SKM-1 (cell line): ENCODE measurements at regions not wholly inside any gene's neighbourhood (a gene's known extent, or its start where the extent isn't known, plus 50 kb on each side); places are given as distances from the start of the nearest gene placed in this dataset.

ENCODE experiments used
- DNase-seq: peaks from one replicate; lab custom pipeline; 2025; ENCODE audit not compliant: unreplicated experiment; lab: John Stamatoyannopoulos, UW

- no peak for DNase-seq
These were observed 465.4 kb downstream of the ETV1 start for GRCh38 chr7:13524076-13524475.

- DNase-seq, result no peak
These were observed 457.3 kb downstream of the ETV1 start for GRCh38 chr7:13532028-13532753.

- no peak for DNase-seq
These were observed 450.8 kb downstream of the ETV1 start for GRCh38 chr7:13538669-13539068.

- DNase-seq, result no peak
These were observed 449.0 kb downstream of the ETV1 start for GRCh38 chr7:13540429-13540828.

GRCh38 chr7:13541326-13541725, 448.1 kb downstream of the ETV1 start:
- DNase-seq, result no peak

GRCh38 chr7:13542451-13542850, 447.0 kb downstream of the ETV1 start:
- no peak for DNase-seq

GRCh38 chr7:13551503-13551902, 438.0 kb downstream of the ETV1 start:
- DNase-seq, result no peak

- no peak for DNase-seq
These were observed 429.0 kb downstream of the ETV1 start for GRCh38 chr7:13560441-13560840.

- no peak for DNase-seq
These were observed 426.2 kb downstream of the ETV1 start for GRCh38 chr7:13563257-13563656.

- DNase-seq, result no peak
These were observed 425.8 kb downstream of the ETV1 start for GRCh38 chr7:13563680-13564079.

GRCh38 chr7:13577566-13578145, 411.8 kb downstream of the ETV1 start:
- no peak for DNase-seq

GRCh38 chr7:13578294-13578693, 411.2 kb downstream of the ETV1 start:
- no peak for DNase-seq

GRCh38 chr7:13581097-13581496, 408.4 kb downstream of the ETV1 start:
- DNase-seq, result no peak

- DNase-seq, result no peak
These were observed 395.6 kb downstream of the ETV1 start for GRCh38 chr7:13593854-13594253.

- DNase-seq, result no peak
These were observed 387.4 kb downstream of the ETV1 start for GRCh38 chr7:13602036-13602435.

GRCh38 chr7:13603016-13603415, 386.4 kb downstream of the ETV1 start:
- no peak for DNase-seq

- DNase-seq, result no peak
These were observed 385.8 kb downstream of the ETV1 start for GRCh38 chr7:13603661-13604060.

GRCh38 chr7:13604178-13604577, 385.3 kb downstream of the ETV1 start:
- DNase-seq, result no peak

GRCh38 chr7:13610372-13610771, 379.1 kb downstream of the ETV1 start:
- no peak for DNase-seq

GRCh38 chr7:13615679-13616078, 373.8 kb downstream of the ETV1 start:
- DNase-seq, result no peak

- no peak for DNase-seq
These were observed 362.0 kb downstream of the ETV1 start for GRCh38 chr7:13627455-13627854.

- DNase-seq, result no peak
These were observed 361.0 kb downstream of the ETV1 start for GRCh38 chr7:13628239-13629001.
